Liver (tissue), 8 donors: ENCODE measurements at regions not wholly inside any gene's neighbourhood (a gene's known extent, or its start where the extent isn't known, plus 50 kb on each side); places are given as distances from the start of the nearest gene placed in this dataset.
A peak's percentile ranks its signal among the peaks of the same experiment; 100 is the strongest.

Experiments used
- DNase-seq: peaks from one replicate; pipeline ENCODE4 v3.0.0-alpha.2; 2017; ENCODE audit warnings: low spot score
- H3K27ac ChIP-seq, 2 donors: one replicate each; pipeline ENCODE4 v1.7.0; 2013; ENCODE audit warnings: inconsistent platforms in 2 of 2, low read length in 2 of 2, control low read depth in 1 of 2, low read depth in 1 of 2, mild to moderate bottlenecking in 1 of 2
- H3K27me3 ChIP-seq, 4 donors: one replicate each; pipeline versions ENCODE4 v1.6.1 to v1.7.0; 2013; ENCODE audit warnings: low read length in 3 of 4, inconsistent platforms in 1 of 4, mild to moderate bottlenecking in 1 of 4, moderate library complexity in 1 of 4; ENCODE audit not compliant: control insufficient read depth in 4 of 4, insufficient read depth in 4 of 4
- H3K36me3 ChIP-seq, 4 donors: one replicate each; pipeline versions ENCODE4 v1.6.1 to v1.7.0; 2013; ENCODE audit warnings: low read length in 3 of 4, mild to moderate bottlenecking in 3 of 4, low read depth in 1 of 4, moderate library complexity in 1 of 4; ENCODE audit not compliant: control insufficient read depth in 4 of 4, insufficient read depth in 3 of 4
- H3K4me1 ChIP-seq, 4 donors: one replicate each; pipeline versions ENCODE4 v1.6.1 to v1.7.0; 2013; ENCODE audit warnings: low read length in 3 of 4, mild to moderate bottlenecking in 3 of 4, moderate library complexity in 1 of 4; ENCODE audit not compliant: control insufficient read depth in 4 of 4, insufficient read depth in 4 of 4
- H3K4me3 ChIP-seq, 3 donors: one replicate each; pipeline versions ENCODE4 v1.6.1 to v1.7.0; 2013; ENCODE audit warnings: low read length in 3 of 3, control low read depth in 1 of 3, low read depth in 1 of 3, mild to moderate bottlenecking in 1 of 3
- H3K9ac ChIP-seq, 2 donors: one replicate each; pipeline ENCODE4 v1.7.0; 2013; ENCODE audit warnings: low read length in 2 of 2, mild to moderate bottlenecking in 2 of 2, moderate library complexity in 2 of 2, control low read depth in 1 of 2, low read depth in 1 of 2
- H3K9me3 ChIP-seq, 4 donors: one replicate each; pipeline versions ENCODE4 v1.6.1 to v1.7.0; 2013; ENCODE audit warnings: low read length in 3 of 4; ENCODE audit not compliant: control insufficient read depth in 4 of 4
- CTCF ChIP-seq: fragments of 150-350 bp; IDR thresholded peaks from 2 replicates; pipeline ENCODE4 v1.5.1; 2017; ENCODE audit warnings: improper control_type of control experiment, low read depth, low read length; ENCODE audit not compliant: missing input control
- EGR1 ChIP-seq, 2 donors: IDR thresholded peaks; 2 replicates each; pipeline ENCODE4 v1.6.1; 2016 to 2018; ENCODE audit warnings: antibody characterized with exemption in 2 of 2, low read depth in 2 of 2
- FOXA1 ChIP-seq: IDR thresholded peaks from 2 replicates; pipeline ENCODE4 v1.6.1; 2016; ENCODE audit warnings: antibody characterized with exemption
- FOXA2 ChIP-seq: IDR thresholded peaks from 2 replicates; pipeline ENCODE4 v1.6.1; 2016; ENCODE audit warnings: antibody characterized with exemption
- GABPA ChIP-seq, 2 donors: IDR thresholded peaks in 1 of 2; conservative IDR thresholded peaks in 1 of 2; 2 replicates each; pipeline ENCODE4 v1.6.1; 2016; ENCODE audit warnings: antibody characterized with exemption in 2 of 2, mild to moderate bottlenecking in 1 of 2, moderate library complexity in 1 of 2
- HNF4A ChIP-seq, 2 donors: conservative IDR thresholded peaks; 2 replicates each; pipeline ENCODE4 v1.6.1; 2016; ENCODE audit warnings: antibody characterized with exemption in 2 of 2, mild to moderate bottlenecking in 2 of 2
- HNF4G ChIP-seq: IDR thresholded peaks from 2 replicates; pipeline ENCODE4 v1.6.1; 2016; ENCODE audit warnings: antibody characterized with exemption
- JUND ChIP-seq, 2 donors: IDR thresholded peaks; 2 replicates each; pipeline ENCODE4 v1.6.1; 2016; ENCODE audit warnings: antibody characterized with exemption in 2 of 2
- NR2F2 ChIP-seq: IDR thresholded peaks from 2 replicates; pipeline ENCODE4 v1.6.1; 2016; ENCODE audit warnings: antibody characterized with exemption
- RXRA ChIP-seq, 2 donors: IDR thresholded peaks; 2 replicates each; pipeline ENCODE4 v1.6.1; 2017 to 2018; ENCODE audit warnings: antibody characterized with exemption in 2 of 2, mild to moderate bottlenecking in 1 of 2
- TAF1 ChIP-seq: conservative IDR thresholded peaks from 2 replicates; pipeline ENCODE4 v1.6.1; 2016; ENCODE audit warnings: antibody characterized with exemption, mild to moderate bottlenecking
- YY1 ChIP-seq: IDR thresholded peaks from 2 replicates; pipeline ENCODE4 v1.6.1; 2016; ENCODE audit warnings: antibody characterized with exemption, mild to moderate bottlenecking
- ZBTB33 ChIP-seq: IDR thresholded peaks from 2 replicates; pipeline ENCODE4 v1.6.1; 2016; ENCODE audit warnings: antibody characterized with exemption
- WGBS: extraction: QIAGEN DNeasy Blood & Tissue Kit; methylation state at CpG from one replicate; pipeline ENCODE4 v1.1.7; 2013; 5-methylcytosine and 5-hydroxymethylcytosine counted together
- donor health status: healthy.
- donor health status: healthy.
- donor health status: healthy.
- donor health status: healthy.
- donor health status: healthy.

- 82% methylated on average over 4 of the region's 4 CpGs for WGBS
- Histone ChIP-seq H3K27me3 (no peaks in the 10 kb centered on the region), H3K9me3 (no peaks in the 10 kb centered on the region), H3K4me1 (no peaks in the 10 kb centered on the region), H3K9ac (no peak overlapping the region), H3K36me3 (no peaks in the 10 kb centered on the region), H3K27ac (no peak overlapping the region), H3K4me3 (no peak overlapping the region)
- DNase-seq: no peak
- no peak for TF ChIP-seq HNF4A (conservative IDR thresholded peaks at IDR 0.05)
- TF ChIP-seq YY1: no peak
- no peak for TF ChIP-seq RXRA (IDR thresholded peaks at IDR 0.05)
- TF ChIP-seq JUND (IDR thresholded peaks at IDR 0.05): no peak
- TF ChIP-seq ZBTB33: no peak
- TF ChIP-seq HNF4G: no peak
Measured at GRCh38 chr6:53744321-53744720, 50.5 kb upstream of the LRRC1 start.

GRCh38 chr6:53741034-53741823 is 53.6 kb upstream of the LRRC1 start:
- DNase-seq: no peak
- Histone ChIP-seq H3K9ac (no peak overlapping the region), H3K36me3 (no peaks in the 10 kb centered on the region), H3K4me3 (no peak overlapping the region), H3K27ac (no peak overlapping the region), H3K9me3 (no peaks in the 10 kb centered on the region), H3K27me3 (no peaks in the 10 kb centered on the region), H3K4me1 (no peaks in the 10 kb centered on the region)
- TF ChIP-seq HNF4G (no peak), TAF1 (no peak), HNF4A (conservative IDR thresholded peaks at IDR 0.05) (peak in 1 of 2 donors; percentile 7)
- WGBS: 67% methylated on average over 10 of the region's 10 CpGs

- TF ChIP-seq FOXA2 (no peak), RXRA (IDR thresholded peaks at IDR 0.05) (no peak), EGR1 (IDR thresholded peaks at IDR 0.05; ENCODE audit: low read depth in 2 of 2) (no peak), TAF1 (no peak), JUND (IDR thresholded peaks at IDR 0.05) (no peak), NR2F2 (no peak), CTCF (no peak), ZBTB33 (no peak), GABPA (IDR thresholded peaks at IDR 0.05 in 1 of 2, conservative IDR thresholded peaks at IDR 0.05 in 1 of 2) (no peak), FOXA1 (no peak), YY1 (no peak)
- H3K4me3 ChIP-seq: no peak overlapping the region
- H3K27ac ChIP-seq: no peak overlapping the region
- 82% methylated on average over 3 of the region's 3 CpGs for WGBS
- H3K27me3 ChIP-seq: peaks cover 0 to 4% (median 0%) of the 10 kb centered on the region in 4 donors
- no peaks in the 10 kb centered on the region for H3K4me1 ChIP-seq
- no peaks in the 10 kb centered on the region for H3K36me3 ChIP-seq
- no peak overlapping the region for H3K9ac ChIP-seq
- no peaks in the 10 kb centered on the region for H3K9me3 ChIP-seq
- DNase-seq: no peak
Measured at GRCh38 chr6:53737746-53738145, 57.1 kb upstream of the LRRC1 start.
